ENCODE measurements at regions not wholly inside any gene's neighbourhood (a gene's known extent, or its start where the extent isn't known, plus 50 kb on each side); places are given as distances from the start of the nearest gene placed in this dataset.
"Not testable (repeated sequence)": the region's sequence is repeated elsewhere in the genome, so short reads cannot be mapped to it uniquely, and the experiment has no call there.

DNA sequence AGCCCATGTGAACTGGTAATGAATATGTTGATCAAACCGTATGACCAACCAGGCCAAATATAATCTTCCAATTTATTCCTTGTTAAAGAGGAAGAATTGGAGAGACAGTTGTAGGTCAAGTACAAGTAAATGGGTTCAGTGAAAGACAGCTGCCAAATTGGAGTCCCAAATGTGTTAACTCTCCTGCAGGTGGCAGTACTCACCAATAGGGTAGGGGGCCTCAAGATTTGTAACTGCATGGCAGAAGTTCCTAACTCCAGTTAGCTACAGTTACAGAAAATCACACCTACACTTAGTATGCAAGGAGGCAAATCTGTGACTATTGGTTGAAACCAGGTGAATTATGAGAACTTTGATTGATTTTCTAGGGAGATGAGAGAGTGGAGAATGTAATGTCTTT is 278.0 kb downstream of the ZBBX start:
- no peak for DNase-seq

DNA sequence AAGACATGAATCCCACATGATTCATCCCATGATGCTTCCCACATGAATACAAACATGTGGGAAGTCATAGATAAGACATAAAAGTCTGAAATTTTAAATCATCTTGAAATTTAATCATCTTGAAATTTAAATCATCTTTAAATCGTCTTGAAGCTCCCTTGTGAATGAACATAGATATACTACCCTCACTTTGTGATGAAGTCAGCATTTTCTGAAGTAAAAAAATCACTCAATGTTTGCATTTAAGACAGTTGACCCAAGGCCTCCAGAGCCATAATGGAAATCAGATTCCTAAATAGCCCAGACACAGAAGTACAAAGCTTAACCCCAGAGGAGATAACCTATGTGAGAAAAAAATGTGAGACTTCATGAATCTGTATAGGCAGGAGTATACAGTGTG is 279.4 kb downstream of the ZBBX start:
- no peak for DNase-seq

DNA sequence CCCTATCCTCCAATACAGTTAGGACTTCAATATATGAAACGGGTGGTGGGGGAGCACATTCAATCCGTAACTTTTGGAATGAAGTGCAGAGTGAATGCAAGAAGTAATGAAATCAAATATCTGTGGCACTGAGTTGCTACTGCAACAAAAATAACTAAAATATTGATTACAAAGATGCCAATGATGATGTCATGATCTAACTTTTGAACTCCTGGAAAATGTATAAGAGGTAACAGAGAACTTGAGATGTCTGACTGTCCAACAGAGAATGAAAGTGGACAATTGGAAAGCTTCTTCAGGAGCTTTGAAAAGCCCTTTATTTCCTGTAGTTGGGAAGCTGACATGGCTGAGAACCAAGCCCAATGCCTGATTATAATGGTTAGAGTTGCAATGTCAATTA is 279.9 kb downstream of the ZBBX start:
- DNase-seq = no peak

DNA sequence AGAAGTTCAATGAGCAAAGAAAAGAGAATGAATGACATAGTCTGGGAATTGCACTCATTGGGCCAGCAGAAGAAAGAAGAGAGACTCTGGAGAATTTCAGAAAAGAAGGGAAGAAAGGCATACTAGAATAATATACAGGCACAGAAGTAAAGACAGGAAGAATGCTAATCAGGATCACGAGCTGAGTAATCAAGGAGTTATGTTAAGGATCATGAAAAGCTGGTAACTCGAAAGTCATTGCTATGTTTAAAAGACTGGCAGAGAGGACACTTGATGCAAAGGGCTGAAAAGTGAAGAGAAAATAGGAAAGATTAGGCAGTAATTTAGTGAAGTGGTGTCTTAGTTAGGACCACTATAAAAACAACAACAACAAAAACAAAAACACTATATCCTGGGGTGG is 284.1 kb downstream of the ZBBX start:
- DNase-seq = no peak

DNA sequence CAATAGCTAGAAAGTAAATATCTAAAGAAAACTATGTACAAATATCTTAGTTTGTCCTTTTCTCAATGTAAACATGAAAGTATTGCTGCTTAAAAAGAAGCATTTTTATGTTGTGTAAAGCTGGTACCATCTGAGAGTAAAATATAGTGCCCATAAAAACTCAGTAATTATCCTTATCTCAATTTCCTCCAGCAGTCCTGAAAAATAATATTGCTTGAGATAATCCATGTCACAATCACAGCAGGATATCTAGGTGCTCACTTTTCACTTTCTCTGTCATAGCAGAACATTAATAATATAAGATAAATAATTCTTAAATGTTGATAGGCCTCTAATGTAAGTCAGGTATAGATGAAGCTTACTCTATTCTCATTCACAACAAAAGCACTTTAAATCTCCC is 285.5 kb downstream of the ZBBX start:
- DNase-seq = no peak

DNA sequence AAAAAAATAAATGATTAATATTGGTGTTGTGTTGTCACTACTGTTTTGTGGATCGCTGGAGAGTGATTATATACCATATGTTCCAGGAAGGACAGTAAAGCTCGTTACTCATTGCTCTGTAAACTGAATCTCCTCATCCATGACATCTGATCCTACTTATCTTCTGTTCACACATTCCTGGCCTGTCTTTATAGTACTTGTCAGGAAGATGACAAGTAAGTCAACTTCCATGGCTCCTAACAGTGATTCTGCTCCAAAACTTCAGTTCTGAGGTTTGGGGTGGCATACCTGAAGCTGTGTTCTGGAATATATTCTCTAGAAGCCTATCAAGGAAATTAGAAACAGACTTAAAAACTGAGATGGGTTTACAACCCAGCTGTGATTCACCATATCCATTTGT is 288.9 kb downstream of the ZBBX start:
- DNase-seq = no peak

DNA sequence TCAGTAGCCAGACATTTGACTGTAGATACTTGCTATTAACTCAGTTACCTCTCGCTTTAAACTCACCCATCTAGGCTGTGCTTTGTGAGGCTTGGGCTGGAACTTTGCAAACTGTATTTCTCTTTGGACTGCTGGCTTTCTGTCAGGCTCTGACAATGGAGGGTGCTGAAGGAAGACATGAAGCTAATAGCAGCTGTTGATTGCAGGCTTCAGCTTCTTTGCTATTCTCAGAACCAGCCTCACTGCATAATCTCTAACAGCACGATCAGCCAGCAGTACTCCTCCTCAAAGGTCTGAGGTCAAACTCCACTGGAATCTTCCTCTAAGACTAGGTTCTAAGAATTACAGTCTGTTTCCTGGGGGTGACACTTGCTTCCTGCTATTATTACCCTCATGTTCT is 295.6 kb downstream of the ZBBX start:
- peak; percentile 1 for DNase-seq

DNA sequence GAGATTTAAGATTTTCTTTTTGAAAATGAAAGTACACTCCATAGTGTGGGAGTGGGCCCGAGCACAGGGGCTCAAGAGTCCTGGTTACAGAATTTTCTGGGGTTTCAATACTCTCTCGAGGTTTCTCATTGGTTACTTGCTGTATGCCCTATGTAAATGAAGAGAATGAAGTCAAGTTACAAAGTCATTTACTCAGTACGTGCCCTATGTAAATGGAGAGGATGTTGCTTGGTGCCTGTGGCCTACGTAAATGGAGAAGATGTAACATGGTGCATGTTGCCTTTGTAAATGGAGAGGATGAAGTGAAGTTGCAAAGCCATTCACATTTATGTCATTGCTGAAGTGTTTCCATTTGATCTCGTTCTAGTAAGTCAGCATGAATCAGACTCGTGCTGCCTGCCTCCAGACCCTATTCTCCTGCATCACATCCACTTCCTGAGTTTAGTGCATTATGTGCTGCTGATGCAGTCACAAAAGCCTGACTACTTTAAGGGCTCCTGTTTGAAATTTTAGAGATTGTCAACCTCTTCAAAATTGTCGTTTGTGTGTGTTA is 302.0 kb downstream of the ZBBX start:
- DNase-seq = no peak

DNA sequence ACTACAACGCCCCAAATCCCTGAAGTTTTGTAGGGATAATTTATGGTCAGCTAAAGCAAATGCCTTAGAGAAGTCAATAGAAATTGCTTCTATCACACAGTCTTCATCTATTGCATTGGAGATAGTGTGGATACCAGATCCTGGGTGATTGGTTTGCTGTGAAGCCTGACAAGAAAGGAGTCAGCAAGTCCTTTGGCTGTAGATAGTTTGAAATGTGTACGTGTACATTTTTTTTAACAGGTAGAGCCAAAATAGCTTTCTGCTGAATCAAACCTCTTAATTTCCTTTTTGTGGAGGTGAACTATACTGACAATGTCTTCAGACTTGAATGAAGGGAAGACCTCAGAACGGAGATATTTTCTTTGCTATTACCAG is 312.3 kb downstream of the ZBBX start:
- DNase-seq = no peak

DNA sequence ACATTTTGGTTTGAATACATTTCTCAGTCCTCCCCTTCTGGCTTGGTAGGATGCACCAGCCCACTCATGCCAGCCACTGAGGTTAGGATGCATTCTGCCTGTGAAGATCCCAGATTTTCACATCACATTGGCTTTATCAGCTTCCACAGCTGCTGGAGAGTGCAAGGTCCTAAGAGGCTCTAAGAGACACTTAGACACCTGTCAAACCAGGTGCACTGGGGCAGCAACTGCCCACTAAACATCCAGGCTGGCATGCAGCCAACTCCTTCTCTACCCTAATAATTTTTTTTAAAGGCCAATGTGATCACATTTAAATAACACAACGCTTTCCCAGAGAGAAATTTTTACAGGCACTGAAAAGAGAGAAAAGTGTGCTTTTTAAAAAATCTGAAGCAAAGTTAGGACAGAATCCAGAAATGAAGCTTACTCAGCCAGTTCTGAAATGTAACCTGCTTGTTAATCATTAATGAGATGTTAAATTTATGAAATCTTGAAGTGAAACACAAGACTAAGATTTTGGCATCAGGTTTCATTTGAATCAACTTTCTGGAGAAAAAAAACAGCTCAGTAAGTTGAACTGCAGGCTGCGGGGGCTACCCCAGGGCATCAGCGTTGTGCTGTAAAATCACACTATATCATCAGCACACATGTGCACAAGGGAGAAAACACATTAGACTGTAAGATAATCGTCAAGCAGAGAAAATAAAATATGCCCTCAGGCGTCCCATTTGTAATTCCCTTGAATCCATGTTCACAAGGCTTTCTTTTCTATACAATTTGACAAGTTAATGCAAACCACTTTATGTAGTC is 312.9 kb downstream of the ZBBX start:
- DNase-seq = peak; percentile 48

DNA sequence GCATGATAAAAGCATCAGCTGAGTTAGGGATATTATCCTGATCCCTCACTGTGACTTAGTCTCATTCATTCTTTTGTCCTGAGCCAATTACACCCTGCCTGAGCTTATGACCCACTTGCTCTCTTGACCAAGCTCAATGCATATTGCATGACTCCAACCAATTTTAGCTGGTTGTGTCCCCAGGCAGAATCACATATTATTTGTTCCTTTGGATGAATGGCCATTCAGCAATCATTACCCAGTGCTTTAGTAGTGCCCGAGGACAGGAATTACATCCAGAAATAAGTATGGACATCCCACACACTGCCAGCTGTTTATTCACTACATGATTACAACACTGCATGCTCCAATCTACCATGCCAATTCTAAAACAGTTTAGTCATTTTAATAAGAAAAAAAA is 322.5 kb downstream of the ZBBX start:
- no peak for DNase-seq

DNA sequence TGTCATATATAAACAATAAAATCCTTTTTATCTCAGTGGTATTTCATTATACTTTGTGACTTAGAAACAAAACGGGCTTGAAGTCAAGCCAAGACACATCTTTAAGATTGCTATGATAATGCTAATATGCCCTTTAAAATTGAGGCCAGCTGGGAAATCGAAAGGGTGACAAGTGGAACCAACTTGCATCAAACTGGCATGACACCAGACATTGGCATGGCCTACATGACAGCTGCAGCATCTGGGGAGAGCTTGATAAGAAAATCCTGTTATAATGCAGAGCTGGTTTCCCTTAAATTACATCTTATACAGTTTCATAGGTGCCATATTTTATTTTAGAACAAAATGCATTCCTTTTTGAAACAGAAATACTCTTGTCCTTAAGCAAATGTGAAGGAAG is 325.2 kb downstream of the ZBBX start:
- DNase-seq = no peak

DNA sequence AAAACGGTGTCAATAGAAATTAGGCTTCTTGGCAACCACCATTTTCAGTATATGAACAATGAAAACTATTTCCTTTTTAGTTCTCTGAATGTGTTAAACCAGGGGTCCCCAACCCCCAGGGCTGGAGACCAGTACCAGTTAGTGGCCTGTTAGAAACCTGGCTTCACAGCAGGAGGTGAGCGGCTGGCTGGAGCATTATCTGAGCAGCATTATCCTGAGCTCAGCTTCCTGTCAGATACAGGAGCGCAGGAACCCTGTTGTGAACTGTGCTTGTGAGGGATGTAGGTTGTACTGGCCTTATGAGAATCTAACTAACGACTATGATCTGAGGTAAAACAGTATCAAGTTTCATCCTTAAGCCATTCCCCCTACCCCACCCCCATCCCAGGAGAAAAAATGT is 328.7 kb downstream of the ZBBX start:
- DNase-seq = no peak

DNA sequence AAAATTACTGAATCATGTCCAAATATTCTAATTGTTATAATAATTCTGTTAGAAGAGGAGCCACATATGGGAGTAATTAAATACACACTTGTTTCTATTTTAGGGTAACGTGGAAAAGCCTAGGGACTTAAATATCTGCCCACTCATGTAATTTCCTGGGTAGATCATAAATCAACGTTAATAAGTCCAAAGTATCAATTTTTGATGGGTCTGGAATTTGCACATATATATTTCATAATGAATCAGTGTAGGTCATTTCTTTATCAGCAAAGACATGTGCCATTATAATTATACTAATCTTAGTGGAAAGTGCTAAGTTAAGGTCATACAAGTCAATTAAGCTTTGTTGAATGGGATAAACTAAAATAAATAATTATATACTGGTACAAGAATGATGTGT is 346.2 kb downstream of the ZBBX start:
- DNase-seq = no peak

DNA sequence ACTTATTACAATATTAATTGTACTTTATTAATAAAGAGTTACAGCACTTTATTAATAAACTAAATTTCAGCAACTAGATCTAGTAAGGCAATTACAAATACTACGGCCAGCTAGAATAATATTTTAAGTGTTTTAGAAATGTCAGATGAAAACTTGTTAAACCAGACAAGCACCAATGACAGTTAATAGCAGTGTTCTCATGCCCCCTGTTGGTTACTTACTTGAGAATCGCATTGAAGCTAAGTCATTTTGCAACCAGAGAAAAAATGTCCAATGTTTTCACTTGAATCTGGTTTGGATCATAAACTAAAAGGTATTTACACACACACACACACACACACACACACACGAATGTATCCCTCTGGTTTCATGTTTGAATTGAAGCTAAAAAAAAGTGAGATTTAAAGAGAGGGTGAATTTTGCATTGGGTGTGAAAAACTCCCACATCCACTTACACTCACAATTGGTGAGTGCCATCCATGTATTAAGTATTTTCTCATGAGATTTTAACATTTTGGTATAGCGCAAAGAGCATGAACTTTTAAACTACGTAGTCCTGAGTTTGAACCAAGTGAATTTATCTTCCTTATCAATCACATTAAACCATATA is 347.7 kb downstream of the ZBBX start:
- peak; percentile 18 for DNase-seq

DNA sequence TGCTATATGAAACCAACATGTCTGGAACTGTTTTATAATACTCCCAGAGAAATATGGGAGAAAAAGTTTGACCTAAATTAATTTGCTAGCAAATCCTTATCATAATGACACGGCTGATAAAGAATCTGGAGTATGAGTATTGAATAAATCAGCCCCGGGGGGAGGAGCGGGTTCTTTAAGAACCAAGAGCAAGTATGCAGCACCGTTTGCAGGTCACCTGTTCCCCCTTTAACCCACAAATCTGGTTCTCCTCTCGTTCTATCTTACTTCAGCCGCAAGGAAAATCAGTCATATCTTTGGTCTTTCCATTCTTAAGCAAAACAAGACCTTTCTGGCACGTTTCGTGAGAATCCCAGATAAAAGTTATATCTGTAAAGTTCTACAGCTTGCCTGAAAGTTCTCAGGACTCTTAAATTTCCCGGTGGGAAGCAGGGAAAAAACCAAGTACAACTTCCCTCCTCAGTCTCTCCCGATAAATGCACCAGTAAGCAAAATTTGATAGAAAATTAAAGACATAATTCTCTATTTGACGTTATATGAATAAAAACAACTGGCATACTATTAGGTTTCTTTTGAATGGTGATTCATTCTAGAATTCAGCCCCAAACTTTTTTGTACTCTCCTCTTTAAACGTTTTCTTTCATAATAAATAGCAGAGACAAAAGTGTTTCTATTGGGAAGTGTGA is 348.6 kb downstream of the ZBBX start:
- no peak for DNase-seq

DNA sequence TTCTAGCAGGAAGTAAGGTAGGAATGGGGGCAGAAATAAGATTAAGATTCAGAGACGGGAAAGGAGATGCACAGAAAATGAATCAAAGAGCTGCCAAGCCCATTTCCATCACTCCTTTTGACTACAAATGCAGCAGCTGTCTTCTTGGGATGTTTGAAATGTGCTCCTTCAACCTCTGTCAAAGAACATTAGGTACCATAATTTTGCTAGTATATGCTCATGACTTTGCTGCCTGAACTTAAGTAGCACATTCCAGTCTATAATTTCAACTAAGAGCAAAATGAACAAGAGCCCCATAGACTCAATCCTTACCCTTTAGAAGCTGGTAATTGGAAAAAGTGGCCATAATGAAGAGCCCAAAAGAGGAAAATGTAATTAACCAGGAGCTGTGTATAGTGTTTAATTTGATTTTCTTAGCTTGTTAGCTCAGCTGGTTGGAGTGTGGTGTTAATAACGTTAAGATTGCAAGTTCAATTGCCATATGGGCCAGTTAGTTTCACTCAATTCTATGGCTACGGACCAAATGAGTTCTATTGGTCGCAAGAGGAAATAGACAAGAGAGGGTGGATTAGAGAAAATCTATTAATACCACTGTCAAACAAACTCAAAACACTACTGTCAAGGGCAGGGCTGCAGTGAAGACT is 349.9 kb downstream of the ZBBX start:
- DNase-seq = no peak

DNA sequence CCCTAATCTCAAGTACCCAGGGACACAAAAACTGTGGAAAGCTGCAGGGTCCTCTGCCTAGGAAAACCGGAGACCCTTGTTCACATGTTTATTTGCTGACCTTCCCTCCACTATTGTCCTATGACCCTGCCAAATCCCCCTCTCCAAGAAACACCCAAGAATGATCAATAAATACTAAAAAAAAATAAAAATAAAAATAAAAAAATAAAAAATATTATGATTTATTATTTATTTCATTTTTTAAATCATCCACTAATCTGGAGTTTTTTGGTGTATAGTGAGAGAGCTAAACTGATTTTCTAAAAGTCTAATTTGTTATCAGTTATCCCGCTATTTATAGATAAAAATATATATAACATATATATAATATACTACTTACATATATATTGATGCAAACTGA is 360.6 kb downstream of the ZBBX start:
- not testable (repeated sequence) for DNase-seq

DNA sequence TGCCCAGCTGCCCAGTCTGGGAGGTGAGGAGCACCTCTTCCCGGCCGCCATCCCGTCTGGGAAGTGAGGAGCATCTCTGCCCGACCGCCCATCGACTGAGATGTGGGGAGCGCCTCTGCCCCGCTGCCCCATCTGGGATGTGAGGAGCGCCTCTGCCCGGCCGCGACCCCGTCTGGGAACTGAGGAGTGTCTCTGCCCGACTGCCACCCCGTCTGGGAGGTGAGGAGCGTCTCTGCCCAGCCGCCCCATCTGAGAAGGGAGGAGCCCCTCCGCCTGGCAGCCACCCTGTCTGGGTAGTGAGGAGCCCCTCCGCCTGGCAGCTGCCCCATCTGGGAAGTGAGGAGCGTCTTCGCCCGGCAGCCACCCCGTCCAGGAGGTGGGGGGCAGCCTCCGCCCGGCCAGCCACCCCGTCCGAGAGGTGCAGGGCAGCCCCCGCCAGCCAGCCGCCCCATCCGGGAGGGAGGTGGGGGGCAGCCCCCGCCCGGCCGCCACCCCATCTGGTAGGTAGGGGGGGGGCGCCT is 361.4 kb downstream of the ZBBX start:
- not testable (repeated sequence) for DNase-seq

DNA sequence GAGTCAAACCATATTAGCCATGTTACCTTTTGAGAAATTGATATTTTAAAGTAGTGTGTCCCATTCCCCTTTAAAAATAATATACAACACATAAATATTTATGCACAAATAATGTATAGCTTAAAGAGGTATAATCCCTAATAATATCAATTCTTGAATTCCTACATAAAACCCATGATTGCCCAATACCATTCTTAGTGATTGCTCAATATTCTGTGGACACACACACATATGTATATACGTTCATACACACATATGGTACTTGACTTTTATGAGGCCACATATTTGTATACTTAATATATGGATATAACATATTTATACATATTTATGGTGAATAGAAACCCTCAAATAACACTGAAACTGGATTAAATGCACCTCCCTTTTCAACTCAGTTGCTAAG is 367.4 kb downstream of the ZBBX start:
- DNase-seq = no peak

DNA sequence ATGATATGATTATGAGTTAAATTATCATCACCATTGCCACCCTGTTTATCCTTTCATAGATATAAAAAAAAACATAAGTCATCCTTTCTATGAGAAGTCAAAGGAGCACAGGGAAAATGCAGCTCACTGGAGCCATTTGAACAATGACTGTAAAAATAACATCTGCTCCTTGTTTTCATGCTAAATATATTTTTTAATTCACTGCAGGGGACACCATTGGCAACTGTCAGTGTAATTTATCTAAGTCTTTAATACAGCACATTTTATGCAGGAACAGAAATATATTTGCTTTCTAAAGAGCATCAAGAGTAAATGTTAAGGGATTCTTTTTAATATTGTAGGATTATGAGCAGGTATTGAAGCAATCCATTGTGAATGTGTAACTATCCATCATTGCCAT is 371.3 kb downstream of the ZBBX start:
- no peak for DNase-seq

DNA sequence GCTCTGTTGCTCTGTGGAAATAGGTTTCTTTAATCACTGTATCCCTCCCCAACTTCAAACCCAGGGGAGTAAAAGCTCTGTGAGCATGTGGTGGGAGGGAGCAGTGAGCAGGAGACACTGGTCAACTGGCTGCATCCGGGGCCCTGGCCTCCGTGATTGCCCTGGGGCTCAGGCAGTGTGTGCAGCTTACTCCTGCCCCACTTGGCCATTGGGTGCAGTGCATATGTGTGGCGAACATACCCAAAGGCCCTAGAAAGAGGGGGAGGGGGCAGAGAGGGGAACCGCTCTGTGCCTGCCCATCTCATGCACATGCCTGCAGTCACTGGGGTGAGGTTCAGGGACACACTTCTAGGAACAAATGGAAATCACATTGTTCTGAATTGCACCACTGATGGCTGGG is 378.7 kb downstream of the ZBBX start:
- DNase-seq = no peak
